NCI-H1436 (cell line): ENCODE measurements at regions not wholly inside any gene's neighbourhood (a gene's known extent, or its start where the extent isn't known, plus 50 kb on each side); places are given as distances from the start of the nearest gene placed in this dataset.
"Not testable (repeated sequence)": the region's sequence is repeated elsewhere in the genome, so short reads cannot be mapped to it uniquely, and the experiment has no call there.

ENCODE experiments used
- DNase-seq: peaks from one replicate; lab custom pipeline; 2025; lab: John Stamatoyannopoulos, UW

- DNase-seq = no peak
These were observed 181.0 kb upstream of the GHR start for GRCh38 chr5:42242210-42242609.

DNA sequence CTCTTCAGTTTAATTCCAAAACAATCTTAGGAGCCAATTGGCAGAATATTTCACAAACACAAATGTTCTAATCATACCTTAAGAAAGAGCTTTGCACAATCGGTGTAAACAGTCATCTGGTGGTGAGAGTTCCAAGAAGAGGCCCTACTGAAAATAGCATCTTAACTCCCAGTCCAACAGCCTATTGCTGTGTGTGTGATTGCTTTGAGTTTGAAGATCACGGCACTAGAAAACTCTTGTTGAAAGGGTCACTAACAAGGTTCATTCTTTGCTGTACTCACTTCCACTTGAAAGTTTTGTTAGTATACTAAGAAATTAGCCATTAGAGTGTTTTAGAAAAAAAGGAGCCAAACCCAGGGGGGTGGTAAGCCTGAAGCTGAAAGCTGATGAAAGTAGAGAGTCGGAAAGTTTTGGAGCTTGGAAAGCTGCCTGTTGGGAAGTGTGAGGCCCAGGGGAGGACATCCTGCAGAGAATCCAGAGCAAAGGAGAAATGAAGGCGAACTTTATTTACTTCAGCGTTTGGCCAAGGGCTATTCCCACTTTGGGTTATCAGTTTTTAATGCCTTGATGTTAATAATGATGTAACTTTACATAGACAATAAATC, 180.3 kb upstream of the GHR start:
- DNase-seq = no peak

- DNase-seq = no peak
These were observed 170.9 kb upstream of the GHR start for GRCh38 chr5:42252306-42252705.

GRCh38 chr5:42259914-42260313, 163.3 kb upstream of the GHR start:
- not testable (repeated sequence) for DNase-seq

DNA sequence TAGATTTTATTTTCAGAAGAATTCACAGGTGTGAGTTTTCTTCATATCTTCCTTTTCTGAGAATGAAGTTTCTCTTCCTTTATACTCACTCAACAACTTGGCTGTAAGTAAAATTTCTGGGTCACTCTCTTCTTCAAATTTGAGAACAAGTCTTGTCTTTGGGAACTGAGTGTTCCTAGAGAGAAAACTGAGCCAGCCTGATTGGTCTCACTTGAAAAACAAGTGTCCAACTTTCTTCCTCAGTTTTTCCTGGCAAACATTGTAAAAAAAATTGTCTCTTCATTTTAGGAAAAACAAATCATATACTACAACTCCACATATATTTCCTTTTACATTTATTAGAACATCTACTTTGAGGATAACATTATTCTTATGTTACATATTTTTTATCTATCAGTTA, 156.1 kb upstream of the GHR start:
- DNase-seq = no peak

- DNase-seq = not testable (repeated sequence)
These were observed 155.1 kb upstream of the GHR start for GRCh38 chr5:42268170-42268569.

GRCh38 chr5:42268630-42269029, 154.6 kb upstream of the GHR start:
- no peak for DNase-seq

DNA sequence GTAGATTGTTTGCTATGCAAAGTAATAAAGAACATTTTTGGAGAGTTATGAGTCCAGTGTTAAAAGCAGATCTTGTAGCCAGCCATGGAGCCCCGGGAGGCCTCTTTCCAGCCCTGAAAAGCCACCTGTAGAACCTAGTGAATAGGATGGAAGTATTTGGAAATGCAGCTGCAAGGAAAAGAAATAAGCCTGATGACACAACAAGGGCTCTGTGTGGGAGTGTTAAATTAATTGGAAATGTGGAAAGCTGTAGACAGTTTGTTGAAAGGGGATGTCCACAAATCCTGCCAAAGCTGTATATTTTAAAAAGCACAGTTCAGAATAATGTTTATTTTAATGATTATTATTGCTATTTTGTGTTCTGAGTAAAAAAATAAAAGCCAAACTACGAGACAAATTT, 152.5 kb upstream of the GHR start:
- DNase-seq = no peak

- DNase-seq = no peak
These were observed 148.3 kb upstream of the GHR start for GRCh38 chr5:42274913-42275312.

DNA sequence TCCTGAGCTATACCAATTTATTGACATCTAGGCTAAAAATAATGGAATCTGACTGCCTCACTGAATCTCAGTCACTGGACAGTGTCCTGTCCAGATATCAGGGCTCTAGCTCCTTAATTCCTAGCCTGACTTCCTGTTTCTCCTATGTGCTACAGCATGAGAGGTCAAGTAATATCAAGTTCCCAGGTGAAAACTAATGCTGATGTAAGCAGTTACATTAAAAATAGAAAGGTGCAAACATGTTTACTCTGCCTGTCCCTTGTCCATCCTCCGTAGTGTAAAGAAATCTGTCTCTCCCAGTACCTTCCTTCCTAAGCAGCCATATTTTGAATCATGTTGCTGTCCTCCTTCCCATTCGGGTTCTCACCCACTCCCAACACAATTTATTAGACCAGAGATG, 145.9 kb upstream of the GHR start:
- no peak for DNase-seq

GRCh38 chr5:42284584-42284983, 138.7 kb upstream of the GHR start:
- DNase-seq = no peak

GRCh38 chr5:42285230-42285629, 138.0 kb upstream of the GHR start:
- no peak for DNase-seq

DNA sequence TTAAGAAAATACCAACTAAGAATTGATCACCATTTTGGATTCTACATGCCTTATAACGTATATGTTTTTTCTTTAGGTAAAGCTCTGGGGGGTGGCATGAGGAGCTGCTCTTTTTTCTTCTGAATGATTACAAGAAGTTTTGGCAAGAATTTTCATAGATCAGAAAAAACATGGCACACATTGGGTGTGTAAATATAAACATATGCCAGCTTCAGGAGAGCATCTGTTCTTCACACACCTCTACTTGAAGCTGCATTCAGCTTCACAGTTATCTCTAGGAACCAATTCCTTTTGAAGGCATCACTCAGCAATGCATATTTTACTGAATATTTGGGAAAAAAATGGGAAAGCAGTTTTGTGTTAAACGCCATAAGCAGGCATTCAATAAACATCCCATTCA, 122.7 kb upstream of the GHR start:
- no peak for DNase-seq

- no peak for DNase-seq
These were observed 121.9 kb upstream of the GHR start for GRCh38 chr5:42301349-42301748.

DNA sequence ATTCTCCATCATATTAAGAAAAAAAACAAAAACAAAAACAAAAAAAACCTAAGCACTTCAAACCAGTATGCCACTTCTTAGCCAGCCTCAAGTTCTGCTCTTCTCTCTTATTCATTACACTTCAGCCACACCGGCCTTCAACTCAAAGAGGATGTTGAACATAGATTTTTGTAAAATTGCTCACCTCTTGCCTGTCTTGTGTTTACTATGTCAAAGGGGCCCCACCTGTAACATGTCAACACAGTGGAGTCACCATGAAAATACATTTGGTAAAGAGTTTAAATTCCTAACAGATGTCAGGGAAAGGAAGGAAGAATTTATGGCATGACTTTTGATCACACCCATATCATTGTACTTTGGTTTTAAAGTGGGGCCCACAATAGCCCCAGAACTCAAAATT, 121.1 kb upstream of the GHR start:
- DNase-seq = no peak

- DNase-seq = no peak
These were observed 117.0 kb upstream of the GHR start for GRCh38 chr5:42306287-42306686.

DNA sequence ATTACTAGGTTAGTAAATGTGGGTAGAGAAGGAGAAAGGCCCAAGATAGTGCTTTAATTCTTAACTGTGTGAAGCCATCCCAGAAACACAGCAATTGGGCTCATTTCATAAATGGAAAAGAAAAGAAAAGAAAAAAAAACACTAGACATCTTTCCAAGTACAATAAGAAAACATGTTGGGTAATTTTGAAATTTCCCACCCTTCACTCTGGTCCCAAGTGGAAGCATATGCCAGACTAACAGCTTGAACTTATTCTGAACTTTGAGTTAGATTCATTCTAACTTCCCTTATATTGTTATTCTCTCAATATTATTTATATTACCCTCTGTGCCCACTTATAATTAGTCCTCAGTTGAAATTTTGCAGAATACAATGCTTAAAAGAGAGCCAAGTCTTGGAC, 113.4 kb upstream of the GHR start:
- DNase-seq = no peak

DNA sequence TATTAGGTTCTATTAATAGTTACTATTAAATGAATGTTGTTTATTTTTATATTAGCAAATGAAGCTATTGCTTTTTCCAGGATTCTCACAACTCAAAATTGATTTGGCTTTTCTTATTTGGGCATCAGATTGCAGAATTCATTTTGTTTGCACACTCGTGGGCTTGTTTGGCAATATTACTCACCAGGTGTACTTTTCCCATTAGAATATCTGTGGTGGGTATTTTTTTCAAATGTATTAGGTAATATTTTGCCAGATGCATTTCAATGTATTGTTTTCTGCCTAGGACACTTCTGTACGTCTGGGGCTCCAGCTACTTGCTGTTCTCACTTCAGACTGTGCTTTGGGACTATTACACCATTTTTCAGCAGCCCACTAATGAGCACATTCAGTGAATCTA, 108.0 kb upstream of the GHR start:
- DNase-seq = no peak

DNA sequence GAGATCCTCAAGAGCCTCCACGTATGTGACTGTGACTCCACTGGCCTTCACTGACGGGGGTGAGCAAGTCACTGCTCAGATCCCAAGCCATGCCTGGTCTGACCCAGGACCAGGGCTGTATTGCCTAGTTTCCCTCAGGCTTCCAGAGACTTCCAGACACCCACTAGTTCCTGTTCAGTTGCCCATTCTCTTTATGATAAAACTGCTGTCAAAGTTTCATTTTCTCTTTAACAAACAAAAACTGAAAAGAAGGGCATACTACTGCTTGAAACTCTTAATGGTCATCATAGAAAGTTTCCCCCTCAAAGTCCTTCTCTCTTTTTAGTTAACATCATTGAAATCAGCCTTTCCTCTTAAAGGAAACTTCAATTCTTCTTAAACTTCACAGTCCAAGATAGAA, 105.7 kb upstream of the GHR start:
- DNase-seq = no peak

DNA sequence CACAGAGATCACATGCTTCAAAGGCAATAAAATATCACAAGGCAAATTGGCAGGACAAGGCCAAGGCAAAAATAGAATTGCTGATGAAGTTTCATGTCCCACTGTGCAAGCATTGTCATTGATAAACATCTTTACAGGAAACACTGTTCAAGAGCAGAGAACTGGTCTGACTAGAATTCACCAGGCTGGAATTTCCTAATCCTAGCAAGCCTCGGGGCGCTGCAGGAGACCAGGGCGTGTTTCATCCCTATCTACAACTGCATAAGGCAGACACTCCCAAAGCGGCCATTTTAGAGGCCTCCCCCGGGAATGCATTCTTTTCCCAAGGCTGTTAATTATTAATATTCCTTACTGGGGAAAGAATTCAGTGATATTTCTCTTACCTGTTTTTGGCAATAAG, 103.7 kb upstream of the GHR start:
- DNase-seq = not testable (repeated sequence)

- no peak for DNase-seq
These were observed 101.5 kb upstream of the GHR start for GRCh38 chr5:42321785-42322184.

GRCh38 chr5:42337143-42337542, 86.1 kb upstream of the GHR start:
- no peak for DNase-seq

DNA sequence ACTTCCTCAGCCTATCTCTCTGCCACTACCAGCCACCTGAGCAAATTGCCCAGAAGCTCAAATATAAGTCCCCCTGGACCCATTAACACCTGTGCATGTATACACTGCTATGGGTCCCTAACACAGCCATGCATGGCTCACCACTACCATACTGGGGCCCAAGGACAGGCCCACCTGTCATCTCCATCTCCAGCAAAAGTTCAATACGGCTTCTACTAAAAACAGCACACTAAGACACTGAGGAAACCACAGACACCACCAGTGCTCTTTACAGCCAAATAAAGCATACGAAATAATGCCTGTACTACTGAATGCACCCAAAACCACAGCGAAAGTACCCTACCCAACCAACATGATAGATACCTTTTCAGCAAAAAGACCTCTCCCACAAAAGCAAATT, 85.6 kb upstream of the GHR start:
- no peak for DNase-seq

DNA sequence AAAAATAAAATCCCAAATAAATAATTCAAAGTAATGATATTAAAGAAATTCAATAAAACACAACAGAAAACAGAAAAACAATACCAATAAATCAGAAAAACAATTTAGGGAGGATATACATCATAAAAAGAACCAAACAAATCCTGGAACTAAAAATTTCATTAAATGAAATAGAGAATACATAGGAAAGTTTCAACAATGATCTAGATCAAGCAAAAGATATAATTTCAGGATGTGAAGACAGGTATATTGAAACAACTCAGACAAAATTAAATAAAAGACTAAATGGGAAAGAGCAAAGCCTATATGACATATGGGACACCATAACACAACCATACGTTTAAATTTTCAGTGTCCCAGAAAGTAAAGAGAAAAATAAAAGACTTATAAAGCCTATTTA, 85.1 kb upstream of the GHR start:
- DNase-seq = no peak

DNA sequence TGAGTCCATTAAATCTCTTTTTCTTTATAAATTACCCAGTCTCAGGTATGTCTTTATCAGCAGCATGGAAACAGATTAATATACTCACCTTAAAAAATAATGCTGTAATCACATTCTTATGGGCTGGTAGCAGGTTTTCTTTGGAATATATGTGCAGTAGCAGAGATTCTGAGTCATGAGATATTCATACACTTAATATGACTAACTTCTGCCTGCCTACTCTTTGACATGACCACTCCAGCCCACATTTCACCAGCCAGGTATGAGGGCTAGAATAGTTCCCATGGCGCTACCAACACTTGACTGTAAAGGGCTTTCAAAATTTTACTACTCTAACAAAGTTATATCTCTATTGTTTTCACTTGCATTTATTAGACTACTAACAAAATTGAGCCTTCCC, 74.1 kb upstream of the GHR start:
- DNase-seq = no peak
